Neural cell (in vitro differentiated cells): ENCODE measurements at regions not wholly inside any gene's neighbourhood (a gene's known extent, or its start where the extent isn't known, plus 50 kb on each side); places are given as distances from the start of the nearest gene placed in this dataset.
"Not testable (repeated sequence)": the region's sequence is repeated elsewhere in the genome, so short reads cannot be mapped to it uniquely, and the experiment has no call there.

Experiments used
- CTCF ChIP-seq: fragments of 450-650 bp; IDR thresholded peaks from 2 replicates; pipeline ENCODE4 v1.5.1; 2014; ENCODE audit warnings: antibody characterized with exemption, mild to moderate bottlenecking, moderate library complexity; ENCODE audit not compliant: poor library complexity, severe bottlenecking
- EP300 ChIP-seq: fragments of 450-650 bp; conservative IDR thresholded peaks from 2 replicates; pipeline ENCODE4 v1.6.1; 2014; ENCODE audit warnings: antibody characterized with exemption, mild to moderate bottlenecking, moderate library complexity; ENCODE audit not compliant: poor library complexity, severe bottlenecking
- EZH2 ChIP-seq: fragments of 200-600, 300-800 bp; shearing (Covaris generic), sonication (generic); IDR thresholded peaks from 2 replicates; pipeline ENCODE4 v1.6.1; 2014; ENCODE audit warnings: antibody characterized with exemption, low read length, borderline replicate concordance, mild to moderate bottlenecking; ENCODE audit not compliant: insufficient read depth, poor library complexity, severe bottlenecking
- POLR2AphosphoS5 ChIP-seq: IDR thresholded peaks from 2 replicates; pipeline ENCODE4 v1.6.1; 2012
- TAF1 ChIP-seq: IDR thresholded peaks from 2 replicates; pipeline ENCODE4 v1.6.1; 2012; ENCODE audit warnings: low read depth

- TF ChIP-seq TAF1, CTCF, EZH2, EP300, POLR2AphosphoS5: not testable (repeated sequence)
Observed at GRCh38 chr16:88227026-88227721, 155.6 kb upstream of the ZNF469 start.
